GM19240 (cell line): ENCODE measurements at regions not wholly inside any gene's neighbourhood (a gene's known extent, or its start where the extent isn't known, plus 50 kb on each side); places are given as distances from the start of the nearest gene placed in this dataset.

ENCODE experiments used
- DNase-seq: peaks from one replicate; pipeline ENCODE4 v3.0.0; 2011; ENCODE audit warnings: low spot score; ENCODE audit not compliant: insufficient read length

DNA sequence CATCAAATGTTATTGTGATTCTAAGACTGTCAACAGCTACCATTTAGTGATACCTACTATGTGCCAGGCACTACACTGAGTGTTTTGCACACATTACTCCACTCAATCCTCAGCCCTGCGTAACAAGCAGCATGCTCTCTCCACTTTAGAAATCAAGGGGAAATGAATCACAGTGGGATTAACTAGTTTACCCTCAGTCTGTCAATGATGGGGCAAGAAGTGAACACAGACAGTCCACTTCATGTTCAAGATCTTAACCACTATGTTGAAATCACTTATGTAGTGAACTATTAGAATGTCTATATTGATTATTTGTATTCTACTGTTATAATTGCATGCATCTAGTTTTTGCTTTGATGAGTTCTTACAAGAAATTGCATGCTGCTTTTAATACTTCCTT is 165.3 kb downstream of the LTN1 start:
- no peak for DNase-seq

DNA sequence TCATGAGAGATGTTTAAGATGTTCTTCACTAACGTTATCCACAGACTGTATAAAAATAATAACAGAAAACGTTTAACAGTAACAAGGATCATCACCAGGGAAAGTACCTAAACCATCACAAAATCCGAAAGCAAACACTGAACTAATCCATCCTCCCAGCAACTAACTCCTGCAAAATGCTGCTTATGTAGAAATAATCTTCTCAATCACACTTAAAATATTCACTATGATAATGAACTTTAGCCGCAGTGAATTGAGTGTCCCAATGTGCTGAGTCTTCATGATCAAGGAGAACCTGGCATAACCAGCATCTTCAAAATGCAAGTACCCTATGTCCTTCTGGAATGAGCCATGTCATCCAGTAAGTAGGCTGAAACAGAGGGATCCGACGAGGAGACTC is 166.1 kb downstream of the LTN1 start:
- no peak for DNase-seq

DNA sequence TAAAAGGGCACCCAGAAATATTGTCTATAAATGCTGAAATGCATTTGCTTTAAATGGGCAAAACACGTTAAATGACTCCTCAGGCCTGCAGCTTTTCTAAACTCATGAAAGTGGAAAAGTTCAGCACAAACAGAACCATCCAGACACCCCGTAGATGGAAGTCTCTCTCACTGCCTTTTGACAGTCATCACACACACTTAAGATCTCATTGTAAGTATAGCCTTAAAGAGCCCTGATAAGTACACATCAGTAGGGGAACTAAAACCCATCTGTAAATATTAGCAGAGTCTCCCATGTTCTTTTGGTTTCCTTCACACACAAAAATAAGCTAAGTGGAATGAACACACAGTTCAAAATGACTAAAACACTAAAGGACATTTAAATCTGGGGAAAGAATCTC is 166.7 kb downstream of the LTN1 start:
- no peak for DNase-seq

GRCh38 chr21:28823429-28823828 is 169.2 kb downstream of the LTN1 start:
- no peak for DNase-seq

- no peak for DNase-seq
These were observed 170.0 kb downstream of the LTN1 start for GRCh38 chr21:28822486-28823335.

DNA sequence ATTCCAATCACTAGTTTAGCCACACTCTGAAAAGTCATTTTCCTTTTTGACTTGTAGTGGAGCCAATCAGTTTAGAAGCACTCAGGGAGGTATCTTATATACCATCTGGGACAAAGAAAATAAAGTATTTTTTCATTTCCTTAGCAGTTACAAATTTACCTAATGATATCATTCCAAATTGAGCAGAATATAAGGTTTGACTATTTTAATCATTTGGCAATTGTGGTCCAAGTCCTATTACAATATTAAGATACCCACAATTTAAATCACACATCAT is 170.6 kb downstream of the LTN1 start:
- DNase-seq, result no peak

GRCh38 chr21:28821276-28822122 is 171.2 kb downstream of the LTN1 start:
- no peak for DNase-seq

DNA sequence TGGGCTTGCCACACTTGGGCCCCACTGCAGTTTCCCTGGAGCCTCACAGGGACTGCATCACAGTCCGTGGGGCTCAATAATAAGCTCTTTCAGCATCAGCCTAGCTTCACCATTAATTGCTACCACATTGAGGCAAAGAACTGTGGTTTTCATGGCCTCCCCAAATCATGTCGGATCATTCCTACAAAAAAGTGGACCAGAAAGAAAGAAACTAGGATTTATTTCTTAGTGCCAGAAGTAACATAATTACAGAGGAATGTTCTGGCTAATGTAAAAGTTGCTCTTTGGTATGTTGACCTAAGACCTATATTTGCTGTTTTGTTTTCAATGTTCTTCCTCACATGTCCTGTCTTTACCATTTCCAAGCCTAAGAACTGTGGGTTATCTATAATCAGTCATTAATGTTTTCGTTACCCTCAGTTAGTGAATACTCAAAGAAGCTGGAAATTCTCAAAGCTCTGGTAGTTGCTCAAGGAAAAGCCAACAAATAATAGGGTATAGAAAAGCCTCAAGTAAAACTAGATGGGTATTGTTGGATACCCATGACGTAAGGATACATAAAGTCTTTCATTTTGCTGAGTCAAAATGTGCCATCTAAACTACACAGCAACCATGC is 173.9 kb downstream of the LTN1 start:
- no peak for DNase-seq

GRCh38 chr21:28817871-28818270 is 174.8 kb downstream of the LTN1 start:
- DNase-seq, result no peak

DNA sequence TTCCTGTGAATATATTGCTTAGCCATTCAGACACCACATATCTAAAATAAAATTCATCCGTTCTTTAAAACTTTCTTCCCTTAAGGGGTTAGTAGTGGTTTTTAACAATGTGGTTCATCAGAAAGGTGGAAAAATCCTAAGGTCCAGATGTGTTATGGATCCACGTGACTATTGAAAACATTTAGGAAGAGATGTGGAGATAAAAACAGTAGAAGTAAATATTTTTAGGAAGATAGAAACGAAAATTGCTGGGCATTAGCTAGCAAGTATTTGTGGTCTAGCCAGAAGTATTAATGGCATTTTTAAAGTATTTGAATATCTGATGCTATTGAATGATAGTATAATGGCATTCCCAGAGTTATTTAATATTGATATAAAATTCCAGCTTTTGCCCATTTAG is 180.8 kb downstream of the LTN1 start:
- no peak for DNase-seq

DNA sequence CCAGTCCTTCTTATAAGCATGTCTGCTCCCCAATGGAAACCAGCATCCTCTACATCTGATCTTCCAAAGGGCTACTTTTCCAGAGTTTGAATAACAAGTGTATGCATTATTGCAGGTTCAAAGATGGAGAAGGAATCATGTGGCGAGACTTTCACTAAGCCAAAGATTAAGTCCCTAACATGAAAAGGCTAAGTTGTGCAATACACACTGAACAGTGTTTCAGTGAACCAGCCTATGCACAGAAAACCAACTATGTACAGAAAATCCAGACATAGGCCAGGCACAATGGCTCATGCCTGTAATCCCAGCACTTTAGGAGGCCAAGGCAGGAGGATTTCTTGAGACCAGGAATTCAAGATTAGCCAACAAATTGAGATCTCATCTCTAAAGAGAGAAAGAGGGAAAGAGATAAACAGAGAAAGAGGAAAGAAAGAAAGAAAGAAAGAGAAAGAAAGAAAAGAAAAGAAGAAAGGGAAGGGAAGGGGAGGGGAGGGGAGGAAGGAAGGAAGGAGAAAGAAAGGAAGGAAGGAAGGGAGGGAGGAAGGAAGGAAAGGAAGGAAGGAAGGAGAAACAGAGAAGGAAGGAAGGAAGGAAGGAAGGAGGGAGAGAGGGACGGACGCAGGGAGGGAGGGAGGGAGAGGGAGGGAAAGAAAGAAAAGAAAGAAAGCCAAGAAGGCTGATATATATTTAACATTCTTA is 181.7 kb downstream of the LTN1 start:
- no peak for DNase-seq

DNA sequence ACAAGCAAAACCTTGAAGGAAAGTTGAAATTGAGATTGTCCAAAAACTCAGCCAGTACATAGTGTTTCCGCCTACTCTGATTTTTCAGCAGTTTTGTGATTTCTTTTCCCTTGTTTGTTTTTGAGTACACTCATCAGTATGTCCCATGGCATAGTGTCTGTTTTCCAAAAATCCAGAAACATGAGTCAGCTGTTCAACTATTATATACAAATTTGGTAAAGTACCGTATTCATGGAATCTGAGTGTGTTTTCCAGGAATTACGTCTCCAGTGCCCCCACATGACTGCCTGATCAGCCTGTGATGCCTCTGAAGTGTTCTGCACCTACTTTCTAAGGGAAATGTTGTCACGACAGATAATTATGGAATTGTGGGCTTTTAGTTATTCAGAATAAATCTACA is 186.8 kb downstream of the LTN1 start:
- no peak for DNase-seq

- DNase-seq, result no peak
These were observed 188.5 kb downstream of the LTN1 start for GRCh38 chr21:28804089-28804670.

DNA sequence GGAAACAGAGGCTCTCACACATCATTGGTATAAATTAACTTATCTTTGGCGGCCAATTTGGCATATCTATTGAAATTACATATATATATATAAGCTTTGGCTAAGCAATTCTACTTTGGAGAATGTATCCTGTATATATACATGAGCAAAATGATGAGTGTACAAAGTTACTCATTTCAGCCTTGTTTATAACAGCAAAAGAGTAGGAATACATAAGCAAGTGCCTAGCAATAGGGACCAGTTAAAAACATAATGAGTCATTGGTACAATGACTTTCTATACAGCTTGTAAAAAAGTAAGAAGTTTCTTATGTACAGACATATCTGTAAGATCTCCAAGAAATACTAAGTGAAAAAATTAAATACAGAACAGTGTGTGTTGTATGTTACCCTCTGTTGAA is 190.8 kb downstream of the LTN1 start:
- DNase-seq, result no peak

DNA sequence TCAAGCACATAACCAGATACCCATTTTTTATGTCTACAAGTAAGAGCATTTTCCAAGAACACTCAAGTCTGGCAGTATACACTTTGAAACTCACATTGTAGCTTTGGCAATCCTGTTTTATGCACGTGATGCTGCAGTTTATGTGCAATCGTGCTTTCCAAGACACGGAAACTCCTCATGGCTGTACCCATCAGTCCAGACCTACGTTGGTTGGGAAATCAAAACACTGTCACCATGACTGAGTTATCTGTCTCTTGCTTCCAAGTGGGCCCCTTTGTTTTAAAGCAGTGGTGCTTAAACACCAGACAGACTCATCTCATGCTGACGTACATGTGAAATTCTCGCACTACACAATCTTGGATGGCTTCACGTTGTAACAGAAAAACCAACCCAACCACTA is 192.8 kb downstream of the LTN1 start:
- no peak for DNase-seq

- no peak for DNase-seq
These were observed 193.9 kb downstream of the LTN1 start for GRCh38 chr21:28798798-28799197.

- DNase-seq, result no peak
These were observed 197.4 kb downstream of the LTN1 start for GRCh38 chr21:28795251-28795650.

- no peak for DNase-seq
These were observed 198.3 kb downstream of the LTN1 start for GRCh38 chr21:28794371-28794851.

- no peak for DNase-seq
These were observed 199.6 kb downstream of the LTN1 start for GRCh38 chr21:28793043-28793442.

GRCh38 chr21:28791595-28792282 is 200.9 kb downstream of the LTN1 start:
- no peak for DNase-seq

- DNase-seq, result no peak
These were observed 202.3 kb downstream of the LTN1 start for GRCh38 chr21:28790335-28790734.
